NCI-H226 (cell line): ENCODE measurements at regions not wholly inside any gene's neighbourhood (a gene's known extent, or its start where the extent isn't known, plus 50 kb on each side); places are given as distances from the start of the nearest gene placed in this dataset.
"Not testable (repeated sequence)": the region's sequence is repeated elsewhere in the genome, so short reads cannot be mapped to it uniquely, and the experiment has no call there.

Source experiments
- DNase-seq: peaks from one replicate; pipeline ENCODE4 v3.0.0-alpha.2; 2015

GRCh38 chr6:85005494-85005893 is 241.1 kb upstream of the TBX18 start:
- DNase-seq = no peak

- DNase-seq = no peak
Measured at GRCh38 chr6:85004361-85004995, 240.1 kb upstream of the TBX18 start.

GRCh38 chr6:85002847-85003246 is 238.4 kb upstream of the TBX18 start:
- DNase-seq = no peak

GRCh38 chr6:85000001-85000400 is 235.6 kb upstream of the TBX18 start:
- DNase-seq = no peak

- DNase-seq = no peak
Measured at GRCh38 chr6:84998223-84998622, 233.8 kb upstream of the TBX18 start.

GRCh38 chr6:84988766-84989165 is 224.4 kb upstream of the TBX18 start:
- DNase-seq = not testable (repeated sequence)

GRCh38 chr6:84985490-84985889 is 221.1 kb upstream of the TBX18 start:
- DNase-seq = not testable (repeated sequence)

- DNase-seq = peak; percentile 19
Measured at GRCh38 chr6:84979541-84979940, 215.1 kb upstream of the TBX18 start.

- no peak for DNase-seq
Measured at GRCh38 chr6:84977363-84977705, 212.9 kb upstream of the TBX18 start.

GRCh38 chr6:84976526-84977362 is 212.3 kb upstream of the TBX18 start:
- DNase-seq = no peak

- DNase-seq = no peak
Measured at GRCh38 chr6:84975316-84975715, 210.9 kb upstream of the TBX18 start.

GRCh38 chr6:84973606-84974005 is 209.2 kb upstream of the TBX18 start:
- DNase-seq = no peak

GRCh38 chr6:84967965-84968364 is 203.6 kb upstream of the TBX18 start:
- DNase-seq = no peak

GRCh38 chr6:84967389-84967788 is 203.0 kb upstream of the TBX18 start:
- DNase-seq = peak; percentile 26

- no peak for DNase-seq
Measured at GRCh38 chr6:84953111-84953755, 188.8 kb upstream of the TBX18 start.

- not testable (repeated sequence) for DNase-seq
Measured at GRCh38 chr6:84944926-84945325, 180.5 kb upstream of the TBX18 start.

- DNase-seq = no peak
Measured at GRCh38 chr6:84943905-84944304, 179.5 kb upstream of the TBX18 start.

GRCh38 chr6:84941609-84942008 is 177.2 kb upstream of the TBX18 start:
- not testable (repeated sequence) for DNase-seq

GRCh38 chr6:84929212-84929611 is 164.8 kb upstream of the TBX18 start:
- DNase-seq = no peak

GRCh38 chr6:84927551-84927950 is 163.2 kb upstream of the TBX18 start:
- no peak for DNase-seq

- DNase-seq = no peak
Measured at GRCh38 chr6:84926189-84927155, 162.1 kb upstream of the TBX18 start.

- DNase-seq = no peak
Measured at GRCh38 chr6:84921891-84922290, 157.5 kb upstream of the TBX18 start.

GRCh38 chr6:84920021-84920420 is 155.6 kb upstream of the TBX18 start:
- no peak for DNase-seq
